Caco-2 (cell line): ENCODE measurements at regions not wholly inside any gene's neighbourhood (a gene's known extent, or its start where the extent isn't known, plus 50 kb on each side); places are given as distances from the start of the nearest gene placed in this dataset.

Experiments used
- BruUV-seq: library from RNA; stranded (reverse); fragments of 400-500 nt; replicated peaks from 2 replicates; lab custom pipeline; 2021; lab: Mats Ljungman, UMichigan
- CTCF ChIA-PET: fragments of 300-600 bp; sonication (Branson Sonifier 250); formaldehyde crosslinking; loops from one replicate; lab custom pipeline; 2022; ENCODE audit warnings: antibody characterized with exemption; lab: Charles Lee
- POLR2A ChIA-PET: fragments of 300-600 bp; sonication (Branson Sonifier 250); formaldehyde crosslinking; loops from one replicate; lab custom pipeline; 2022; ENCODE audit warnings: antibody characterized with exemption; lab: Charles Lee
- DNase-seq, 2 experiments: peaks; one replicate each; pipeline versions ENCODE4 v3.0.0 to v3.0.0-alpha.2; 2020 to 2022
- H3K27me3 ChIP-seq: replicated peaks from 2 replicates; pipeline ENCODE4 v1.6.0; 2011; ENCODE audit warnings: low read length; ENCODE audit not compliant: control insufficient read depth, insufficient read depth
- H3K36me3 ChIP-seq: 2 replicates; pipeline ENCODE4 v1.5.1; 2011; ENCODE audit warnings: low read length; ENCODE audit not compliant: control insufficient read depth, insufficient read depth
- H3K4me1 ChIP-seq: fragments of 250-450 bp; sonication (Bioruptor Pico); 2 replicates; pipeline ENCODE4 v1.5.1; 2020; ENCODE audit warnings: mild to moderate bottlenecking
- H3K4me3 ChIP-seq: 2 replicates; pipeline ENCODE4 v1.5.1; 2011; ENCODE audit warnings: low read depth, mild to moderate bottlenecking, control low read depth, low read length
- H3K9me3 ChIP-seq: fragments of 250-450 bp; sonication (Bioruptor Pico); 2 replicates; pipeline ENCODE4 v1.5.1; 2020; ENCODE audit warnings: mild to moderate bottlenecking, moderate library complexity
- H3K27ac Mint-ChIP-seq: one replicate; pipeline ENCODE4 v1.8.0; 2022; ENCODE audit warnings: mixed read lengths; ENCODE audit not compliant: unreplicated experiment
- H3K27me3 Mint-ChIP-seq: one replicate; pipeline ENCODE4 v1.8.0; 2022; ENCODE audit warnings: mixed read lengths; ENCODE audit not compliant: insufficient read depth, unreplicated experiment
- H3K36me3 Mint-ChIP-seq: one replicate; pipeline ENCODE4 v1.8.0; 2022; ENCODE audit warnings: mild to moderate bottlenecking, mixed read lengths; ENCODE audit not compliant: insufficient read depth, unreplicated experiment
- H3K4me1 Mint-ChIP-seq: one replicate; pipeline ENCODE4 v1.8.0; 2022; ENCODE audit warnings: low read depth, mixed read lengths; ENCODE audit not compliant: unreplicated experiment
- H3K4me3 Mint-ChIP-seq: one replicate; pipeline ENCODE4 v1.8.0; 2022; ENCODE audit warnings: mild to moderate bottlenecking, moderate library complexity, mixed read lengths; ENCODE audit not compliant: unreplicated experiment
- H3K9me3 Mint-ChIP-seq: one replicate; pipeline ENCODE4 v1.8.0; 2022; ENCODE audit warnings: mixed read lengths; ENCODE audit not compliant: unreplicated experiment
- CTCF ChIP-seq, 2 experiments: fragments of 200-600 bp in 1 of 2; IDR thresholded peaks; 1 replicate in 1 of 2; 2 replicates in 1 of 2; pipeline versions ENCODE4 v1.5.1 to v1.8.0; 2011 to 2022; ENCODE audit warnings: antibody characterized with exemption in 1 of 2, control low read depth in 1 of 2, inconsistent platforms in 1 of 2, low read depth in 1 of 2, low read length in 1 of 2, mild to moderate bottlenecking in 1 of 2, moderate library complexity in 1 of 2; ENCODE audit not compliant: insufficient read depth in 1 of 2, severe bottlenecking in 1 of 2, unreplicated experiment in 1 of 2
- intact Hi-C: fragments of 100-400 bp; cut with micrococcal nuclease; formaldehyde crosslinking; loops from one replicate; pipeline ENCODE4 v1.10.0; 2022; ENCODE audit not compliant: unreplicated experiment

- ChIA-PET POLR2A (no interaction called here), CTCF (no interaction called here)
- Histone ChIP-seq H3K4me1 (no peaks in the 10 kb centered on the region), H3K27me3 (peaks cover 1% of the 10 kb centered on the region; the same call in 1 of the 2 replicates), H3K36me3 (no peaks in the 10 kb centered on the region), H3K9me3 (no peaks in the 10 kb centered on the region), H3K4me3 (no peak overlapping the region)
- DNase-seq: no peak
- Mint-ChIP-seq H3K4me3 (no peak overlapping the region), H3K27me3 (peaks cover 15% of the 10 kb centered on the region), H3K36me3 (no peaks in the 10 kb centered on the region), H3K4me1 (no peaks in the 10 kb centered on the region), H3K27ac (no peak overlapping the region), H3K9me3 (no peaks in the 10 kb centered on the region)
- TF ChIP-seq CTCF (IDR thresholded peaks at IDR 0.05; ENCODE audit: insufficient read depth in 1 of 2, low read depth in 1 of 2, low read length in 1 of 2, severe bottlenecking in 1 of 2, unreplicated experiment in 1 of 2): no peak
- BruUV-seq: no TSS peak
- intact Hi-C loops: no loop called here
These were observed 136.5 kb downstream of the SPATA18 start for GRCh38 chr4:52187603-52188002.

GRCh38 chr4:52192001-52192400 is 140.9 kb downstream of the SPATA18 start:
- Mint-ChIP-seq H3K4me3 (no peak overlapping the region), H3K27ac (no peak overlapping the region), H3K4me1 (no peaks in the 10 kb centered on the region), H3K27me3 (peaks cover 17% of the 10 kb centered on the region), H3K36me3 (no peaks in the 10 kb centered on the region), H3K9me3 (no peaks in the 10 kb centered on the region)
- ChIA-PET POLR2A (no interaction called here), CTCF (no interaction called here)
- BruUV-seq: no TSS peak
- intact Hi-C loops: no loop called here
- H3K4me1 ChIP-seq: no peaks in the 10 kb centered on the region
- H3K36me3 ChIP-seq: no peaks in the 10 kb centered on the region
- H3K4me3 ChIP-seq: no peak overlapping the region
- no peak for TF ChIP-seq CTCF (IDR thresholded peaks at IDR 0.05; ENCODE audit: insufficient read depth in 1 of 2, low read depth in 1 of 2, low read length in 1 of 2, severe bottlenecking in 1 of 2, unreplicated experiment in 1 of 2)
- no peak for DNase-seq
- H3K9me3 ChIP-seq: no peaks in the 10 kb centered on the region
- no peaks in the 10 kb centered on the region for H3K27me3 ChIP-seq

GRCh38 chr4:52192721-52193135 is 141.6 kb downstream of the SPATA18 start:
- H3K4me1 Mint-ChIP-seq: no peaks in the 10 kb centered on the region
- no peaks in the 10 kb centered on the region for H3K36me3 ChIP-seq
- no peak for DNase-seq
- no peak overlapping the region for H3K27ac Mint-ChIP-seq
- ChIA-PET CTCF (no interaction called here), POLR2A (no interaction called here)
- H3K36me3 Mint-ChIP-seq: no peaks in the 10 kb centered on the region
- intact Hi-C loops: no loop called here
- no peaks in the 10 kb centered on the region for H3K4me1 ChIP-seq
- no TSS peak for BruUV-seq
- peaks cover 16% of the 10 kb centered on the region for H3K27me3 Mint-ChIP-seq
- no peaks in the 10 kb centered on the region for H3K9me3 Mint-ChIP-seq
- no peaks in the 10 kb centered on the region for H3K9me3 ChIP-seq
- no peak overlapping the region for H3K4me3 ChIP-seq
- no peak overlapping the region for H3K4me3 Mint-ChIP-seq
- no peaks in the 10 kb centered on the region for H3K27me3 ChIP-seq
- no peak for TF ChIP-seq CTCF (IDR thresholded peaks at IDR 0.05; ENCODE audit: insufficient read depth in 1 of 2, low read depth in 1 of 2, low read length in 1 of 2, severe bottlenecking in 1 of 2, unreplicated experiment in 1 of 2)
